H4 (cell line): ENCODE measurements at regions not wholly inside any gene's neighbourhood (a gene's known extent, or its start where the extent isn't known, plus 50 kb on each side); places are given as distances from the start of the nearest gene placed in this dataset.
A peak's percentile ranks its signal among the peaks of the same experiment; 100 is the strongest.

Experiments
- DNase-seq: peaks from one replicate; pipeline ENCODE4 v3.0.0-alpha.2; 2015; ENCODE audit warnings: low spot score

DNA sequence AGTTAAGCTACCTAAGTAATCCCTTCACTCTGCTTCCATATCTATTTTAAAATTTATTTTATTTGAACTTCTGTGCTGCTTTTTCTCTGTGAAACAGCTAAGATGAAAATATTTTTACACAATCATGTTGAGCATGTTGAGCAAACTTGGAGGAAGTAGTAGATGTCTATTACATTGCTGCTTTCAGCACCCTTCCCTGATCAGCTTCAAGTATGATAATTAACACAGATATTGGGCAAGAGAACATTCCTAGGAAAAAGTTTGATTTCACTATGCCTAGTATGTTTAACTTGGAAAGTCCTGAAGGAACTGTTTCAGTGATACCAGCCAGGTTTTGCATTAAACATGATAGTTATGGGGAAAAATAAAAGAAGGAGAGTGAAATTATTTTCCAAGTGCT, 283.6 kb downstream of the ELAVL2 start:
- DNase-seq = no peak

DNA sequence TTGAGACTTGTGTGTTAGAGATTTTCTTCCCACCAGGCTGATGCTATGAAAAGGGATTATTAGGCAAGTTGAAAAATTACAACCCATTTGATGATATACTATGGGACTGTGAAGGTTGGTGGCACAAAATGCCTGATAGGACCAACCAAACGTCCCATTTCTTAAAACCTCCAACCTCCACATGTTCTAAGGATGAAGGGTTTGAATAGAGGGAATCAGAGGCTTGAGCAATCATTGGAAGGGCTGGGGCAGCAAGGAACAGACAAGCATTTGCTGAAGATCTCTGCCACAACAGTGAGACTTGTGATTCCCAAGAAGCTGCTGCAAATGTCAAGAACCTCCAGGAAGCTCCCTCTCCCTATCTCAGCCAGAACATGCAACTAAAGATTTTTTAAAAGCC, 283.1 kb downstream of the ELAVL2 start:
- no peak for DNase-seq

DNA sequence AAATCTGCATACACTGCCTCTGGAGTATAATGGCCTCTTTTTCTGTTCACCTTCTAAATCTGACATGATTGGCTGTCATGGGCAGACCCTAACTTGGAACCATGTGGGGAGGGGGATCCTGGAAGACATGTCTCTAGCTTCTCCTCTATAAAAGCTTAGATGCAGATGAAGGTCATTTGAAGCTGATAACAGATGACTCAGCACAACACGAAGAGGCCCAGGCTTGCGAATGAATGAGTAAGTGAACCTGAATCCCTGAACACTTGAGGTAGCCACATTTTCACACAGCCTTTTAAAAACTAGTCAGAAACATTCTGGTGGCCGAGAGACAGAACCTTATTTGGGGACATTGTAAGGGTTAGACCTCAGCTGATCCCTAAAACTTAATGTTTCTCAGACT, 282.6 kb downstream of the ELAVL2 start:
- DNase-seq = peak; percentile 5

DNA sequence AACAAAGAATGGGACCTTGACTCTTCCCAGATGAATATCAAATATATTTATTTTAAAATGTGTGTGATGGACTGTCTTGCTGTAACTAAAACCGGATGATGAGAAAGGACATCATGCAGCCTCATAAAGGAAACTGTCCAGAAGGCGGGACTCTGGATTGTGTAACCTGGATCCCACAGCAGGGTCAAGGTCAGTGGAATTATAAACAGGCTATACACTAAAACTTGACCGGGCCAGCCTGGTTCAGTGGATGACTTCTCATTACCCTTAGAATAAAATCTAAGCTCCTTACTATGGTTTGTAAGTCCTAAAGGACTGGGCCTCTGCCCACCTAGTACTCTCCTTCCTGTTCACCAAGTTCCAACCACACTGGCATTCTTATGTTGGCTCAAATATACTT, 280.3 kb downstream of the ELAVL2 start:
- no peak for DNase-seq

DNA sequence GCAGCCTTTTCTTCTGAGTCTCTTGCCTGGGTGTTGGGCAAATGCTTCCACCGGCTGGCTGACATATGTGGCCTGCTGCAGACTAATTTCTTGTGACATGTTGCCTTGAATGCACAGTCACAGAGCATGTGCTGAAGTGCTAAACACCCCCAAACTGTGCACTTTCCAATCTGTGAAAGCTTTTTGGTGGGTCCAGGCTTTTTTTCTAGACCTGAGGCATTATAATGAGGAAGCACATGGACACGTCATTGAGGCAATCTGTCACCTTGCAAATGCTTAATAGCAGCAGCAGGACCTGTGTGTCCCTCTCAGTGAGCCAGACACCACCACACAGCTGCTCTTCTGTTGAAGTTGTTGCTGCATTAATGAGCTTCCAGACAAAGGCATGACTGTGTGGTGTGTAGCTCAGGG, 274.7 kb downstream of the ELAVL2 start:
- DNase-seq = no peak

DNA sequence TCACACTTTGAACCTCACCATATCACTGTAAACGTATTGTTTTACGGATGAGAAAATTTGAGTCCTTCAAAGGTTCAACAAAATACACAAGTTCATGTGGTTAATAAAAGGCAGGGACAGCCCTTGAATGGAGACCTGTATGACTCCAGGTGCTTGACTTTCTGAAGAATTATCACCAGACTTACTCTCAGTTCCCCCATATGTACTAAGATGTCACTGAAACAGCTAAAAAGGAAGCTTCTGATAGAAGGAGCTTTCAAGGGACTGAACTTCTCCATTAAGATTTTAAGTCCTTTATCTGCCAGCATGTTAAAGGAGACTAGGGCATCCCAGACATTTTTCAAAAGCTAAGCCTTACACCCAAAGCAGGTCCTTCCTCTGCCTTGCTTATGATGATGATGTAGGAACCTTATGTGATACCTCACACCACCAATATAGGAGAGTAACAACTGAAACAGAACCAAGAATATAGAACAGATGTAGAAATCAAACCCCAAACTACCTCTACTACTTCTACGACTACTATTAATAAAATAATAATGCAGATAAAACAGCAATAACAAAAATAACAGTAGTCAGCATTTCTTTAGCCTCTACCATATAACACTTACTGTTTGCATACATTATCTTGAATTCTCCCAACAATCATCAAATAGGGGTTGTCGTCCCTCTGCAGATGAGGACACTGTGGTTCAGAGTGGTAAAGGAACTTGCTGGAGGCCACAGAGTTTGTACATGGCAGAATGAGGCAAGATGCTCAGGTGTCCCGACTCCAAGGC, 273.9 kb downstream of the ELAVL2 start:
- DNase-seq = no peak

DNA sequence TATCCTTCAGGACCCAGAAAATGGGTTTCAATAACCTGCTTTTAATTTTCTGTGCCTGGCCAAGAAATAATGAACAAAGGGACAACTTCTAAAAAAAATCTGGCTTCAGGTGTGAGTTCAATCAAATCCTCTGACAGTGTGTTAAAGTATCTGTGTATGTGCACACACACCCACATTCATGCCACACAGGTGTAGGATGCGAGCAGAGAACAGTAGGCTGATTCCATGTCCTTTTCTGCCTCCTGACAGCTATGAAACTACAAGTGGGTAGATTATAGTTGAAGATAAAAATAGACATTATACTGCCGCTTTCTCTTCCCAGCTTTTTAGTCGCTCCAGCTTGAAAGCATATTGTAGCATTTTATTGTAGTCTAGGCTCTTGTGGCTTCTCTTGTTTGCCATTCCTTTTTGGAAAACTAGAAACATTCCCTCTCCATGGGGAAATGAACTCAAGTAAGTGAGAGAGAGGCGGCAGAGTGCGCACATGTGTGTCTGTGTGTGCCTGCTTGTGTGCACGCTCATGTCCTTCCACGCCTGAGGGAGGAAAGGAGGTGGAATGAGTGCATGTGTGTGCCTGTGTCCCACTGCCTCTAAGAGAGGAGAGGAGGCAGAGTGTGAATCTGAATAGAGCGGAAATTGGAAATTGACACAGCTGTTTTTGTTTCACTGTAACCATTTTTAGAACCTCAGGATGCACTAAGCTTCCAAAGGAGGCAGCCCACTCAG, 273.0 kb downstream of the ELAVL2 start:
- no peak for DNase-seq

DNA sequence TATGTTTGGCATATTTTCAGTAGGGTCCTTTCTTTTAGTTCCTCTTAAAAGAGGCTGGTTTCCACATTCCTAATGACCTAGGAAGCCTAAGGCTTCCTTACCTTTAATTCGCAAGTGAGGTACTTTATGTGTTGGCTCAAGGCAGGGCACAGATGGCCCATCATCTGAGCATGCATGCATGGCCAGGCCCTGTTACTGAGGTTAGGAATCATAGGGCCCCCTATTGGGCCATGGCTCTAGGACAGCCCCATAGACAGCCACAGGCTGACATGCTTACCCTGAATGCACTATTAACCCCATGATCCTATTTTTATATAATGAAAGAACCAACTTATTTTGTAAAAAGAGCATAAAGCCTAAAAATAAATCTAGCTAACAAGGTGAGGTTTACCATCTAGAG, 271.4 kb downstream of the ELAVL2 start:
- no peak for DNase-seq

DNA sequence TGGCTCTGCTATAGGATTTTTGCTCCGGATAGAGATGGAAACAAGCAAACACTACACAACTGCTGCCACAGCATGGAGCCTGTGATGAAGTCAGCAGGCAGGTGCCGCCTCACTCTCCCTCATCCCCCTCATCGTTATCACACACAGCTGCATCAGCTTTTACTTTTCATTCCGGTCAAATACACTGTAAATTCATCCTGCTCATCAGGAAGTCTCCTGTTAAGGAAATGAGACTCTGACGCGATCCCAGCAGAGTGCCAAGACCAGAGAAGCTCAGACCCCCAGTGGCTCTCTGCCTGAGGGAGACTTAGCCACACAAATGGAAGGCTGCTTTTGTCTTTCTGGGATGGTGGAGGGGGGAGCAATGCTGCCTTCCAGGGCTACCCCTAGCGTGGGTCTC, 270.2 kb downstream of the ELAVL2 start:
- no peak for DNase-seq

DNA sequence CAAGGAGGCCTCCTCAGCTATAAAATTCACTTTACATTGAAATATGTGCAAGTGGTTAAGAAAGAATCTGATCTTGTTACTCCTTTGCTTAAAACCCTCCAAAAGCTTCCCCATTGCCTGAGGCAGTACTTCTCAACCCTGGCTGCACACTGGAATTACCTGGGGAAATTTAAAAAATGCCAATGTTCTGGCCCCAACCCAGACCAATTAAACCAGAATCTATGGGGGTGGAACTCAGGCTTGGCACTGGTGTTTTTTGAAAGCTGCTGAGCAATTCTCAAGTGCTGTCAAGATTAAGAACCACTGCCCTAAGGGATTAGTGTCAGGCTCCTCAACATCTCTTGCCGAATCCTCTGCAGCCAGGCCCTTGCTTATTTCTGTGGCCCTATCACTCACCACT, 269.6 kb downstream of the ELAVL2 start:
- no peak for DNase-seq

DNA sequence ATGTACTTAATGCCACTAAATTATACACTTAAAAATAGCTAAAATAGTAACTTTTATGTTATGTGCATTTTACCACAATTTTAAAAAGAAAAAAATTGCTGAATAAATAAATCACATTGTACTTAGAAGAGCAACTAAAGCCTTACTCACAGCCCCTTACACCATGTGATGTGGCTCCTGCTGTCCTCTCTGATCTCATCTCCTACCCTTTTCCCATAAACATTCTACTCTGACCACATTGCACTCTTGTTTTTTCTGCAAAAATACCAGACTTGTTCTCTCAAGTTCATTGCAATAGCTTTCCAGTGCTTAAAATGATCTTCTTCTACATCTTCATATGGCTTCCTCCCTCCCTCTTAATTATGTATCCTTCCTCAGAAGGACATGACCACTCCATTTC, 268.4 kb downstream of the ELAVL2 start:
- DNase-seq = peak; percentile 7

DNA sequence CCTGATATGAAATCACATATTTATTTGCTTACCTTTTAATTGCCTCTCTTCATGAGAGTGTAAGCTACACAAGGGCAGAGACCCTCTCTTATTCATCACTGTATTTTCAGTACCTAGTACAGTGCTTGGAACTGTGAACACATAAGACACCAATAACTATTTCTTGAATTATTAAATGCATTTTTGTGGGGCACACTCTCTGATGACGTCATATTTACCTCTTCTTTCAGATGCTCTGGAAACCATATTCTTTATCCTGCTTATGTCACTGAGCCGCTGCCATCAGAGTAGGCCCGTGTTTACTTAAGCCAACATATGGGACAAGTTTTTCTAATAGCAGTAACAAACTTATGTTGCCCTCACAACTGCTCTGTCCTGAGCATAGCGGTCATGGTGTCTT, 266.5 kb downstream of the ELAVL2 start:
- no peak for DNase-seq

DNA sequence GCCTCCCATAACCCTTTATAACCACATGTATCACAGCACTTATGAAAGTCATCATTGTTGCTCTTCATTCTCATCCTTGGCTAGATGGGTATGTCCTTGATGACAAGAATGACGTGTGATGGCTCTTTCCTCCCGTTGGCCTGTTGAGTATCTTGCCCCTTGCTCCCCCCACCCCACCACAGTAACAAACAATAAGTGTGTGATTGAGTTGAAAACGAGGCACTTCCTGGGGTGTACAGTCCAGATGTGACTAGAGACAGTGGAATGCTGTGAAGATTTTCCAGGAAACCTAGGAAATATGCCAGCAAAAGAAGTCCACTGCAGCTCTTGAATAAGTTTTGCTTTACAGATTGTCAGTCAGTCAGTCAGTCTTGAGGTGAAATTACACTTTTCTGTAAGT, 262.5 kb downstream of the ELAVL2 start:
- DNase-seq = no peak

DNA sequence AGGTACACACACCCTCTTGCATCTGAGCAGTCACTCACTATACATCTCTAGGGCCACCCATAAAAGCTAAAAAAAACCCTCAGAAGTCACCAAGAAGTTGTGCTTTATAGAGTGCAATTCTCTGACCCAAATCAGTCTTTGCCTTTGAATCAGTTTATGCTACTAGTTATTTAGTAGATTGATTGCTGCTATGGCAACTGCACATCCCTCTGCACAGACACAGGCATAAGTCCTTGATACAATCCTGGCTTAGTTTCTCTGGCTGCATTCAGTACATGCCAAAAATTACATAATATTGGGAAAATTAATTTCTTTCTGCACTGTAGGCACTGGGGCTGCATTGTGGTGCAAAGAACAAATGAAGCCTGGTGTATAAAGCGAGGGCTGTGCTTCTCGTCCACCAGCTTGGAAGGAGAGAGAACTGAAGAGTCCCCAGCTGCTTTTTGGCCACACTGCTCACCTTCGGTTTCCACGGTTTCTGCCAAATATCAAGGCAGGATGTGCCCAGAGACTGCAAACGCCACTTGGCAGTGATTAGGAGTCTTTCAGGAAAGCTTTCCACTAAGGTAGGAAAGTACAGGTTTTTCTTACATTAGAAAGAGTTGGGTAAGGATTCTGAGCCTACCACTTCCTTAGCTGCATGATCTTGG, 258.4 kb downstream of the ELAVL2 start:
- no peak for DNase-seq

DNA sequence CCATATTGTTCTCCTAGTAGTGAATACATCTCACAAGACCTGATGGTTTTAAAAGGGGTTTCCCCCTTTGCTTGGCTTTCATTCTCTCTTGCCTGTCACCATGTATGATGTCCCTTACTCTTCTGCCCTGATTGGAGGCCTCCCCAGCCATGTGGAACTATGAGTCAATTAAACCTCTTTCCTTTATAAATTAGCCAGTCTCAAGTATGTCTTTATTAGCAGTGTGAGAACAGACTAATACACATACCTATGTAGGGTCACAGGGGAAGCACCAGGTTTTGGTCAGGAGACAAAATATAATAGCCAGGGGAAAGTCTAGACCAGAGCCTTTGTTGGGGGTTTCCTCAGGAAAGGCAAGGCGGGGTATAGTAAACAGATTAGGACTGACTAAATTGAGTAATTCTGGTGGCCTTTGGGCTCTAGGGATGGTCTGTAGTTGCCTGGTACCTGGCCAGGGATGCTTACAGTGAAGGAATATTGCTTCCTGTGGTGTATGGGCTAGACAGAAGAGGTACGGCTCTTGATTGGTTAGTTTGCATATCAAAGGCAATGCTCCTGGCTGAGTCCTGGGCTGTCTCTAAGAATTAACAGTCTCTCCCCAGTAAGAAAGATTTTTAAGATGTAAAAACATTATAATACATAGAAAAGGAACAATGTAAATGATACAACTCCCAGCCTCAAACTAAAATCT, 254.5 kb downstream of the ELAVL2 start:
- no peak for DNase-seq

DNA sequence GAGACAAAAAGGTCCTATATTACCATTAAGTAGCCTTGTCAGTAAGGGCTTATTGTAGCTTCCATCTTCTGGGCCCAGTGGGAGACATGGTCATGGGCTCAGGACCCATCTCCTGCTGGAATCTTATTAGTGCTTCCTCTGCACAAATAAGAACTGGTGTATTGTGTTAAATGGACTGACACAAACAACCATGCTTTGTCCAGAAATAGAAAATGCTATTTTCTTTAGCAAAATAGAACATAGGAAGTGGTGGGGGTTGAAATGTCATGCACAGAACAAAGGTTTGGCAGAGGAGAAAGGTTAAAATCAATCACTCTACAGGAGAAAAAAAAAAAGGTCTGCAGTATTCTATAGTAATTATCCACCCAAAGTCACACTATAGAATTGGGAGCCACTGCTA, 252.2 kb downstream of the ELAVL2 start:
- DNase-seq = no peak

DNA sequence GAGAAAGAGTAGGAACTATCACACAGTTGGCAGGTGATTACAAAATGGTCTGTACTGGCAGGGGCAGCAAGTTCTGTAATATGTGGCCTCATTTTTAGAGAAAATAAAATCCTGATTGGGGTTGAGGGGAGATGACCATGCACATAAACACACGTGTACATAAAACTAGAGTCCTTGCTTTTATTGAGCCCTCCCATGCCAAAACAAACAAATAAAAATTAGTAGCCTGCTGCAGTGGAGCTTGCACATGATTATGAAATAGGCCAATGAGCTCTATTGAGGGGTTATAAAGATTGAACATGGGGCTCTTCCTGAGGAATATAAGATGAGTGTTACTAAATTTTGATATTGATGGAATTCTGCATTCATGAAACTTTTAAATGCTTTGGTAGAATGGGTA, 248.4 kb downstream of the ELAVL2 start:
- DNase-seq = no peak

DNA sequence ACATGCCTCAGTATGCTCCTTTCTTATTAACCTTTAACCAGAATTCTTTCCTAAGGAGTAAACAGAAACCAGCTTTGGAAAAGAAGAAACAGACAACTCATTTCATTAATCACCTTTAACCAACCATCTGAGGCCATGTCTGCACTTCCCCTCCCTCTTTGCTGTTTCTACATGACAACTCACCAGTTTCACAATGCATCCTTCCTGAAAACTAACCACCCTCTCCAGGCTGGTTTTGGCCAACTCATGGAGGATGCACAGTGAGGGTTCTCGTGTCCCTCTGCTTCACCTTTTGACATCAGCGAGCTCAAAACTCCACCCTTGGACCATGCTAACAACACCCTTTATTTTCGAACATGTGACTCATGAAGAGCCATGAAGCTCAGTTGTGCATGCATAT, 244.1 kb downstream of the ELAVL2 start:
- peak; percentile 5 for DNase-seq

DNA sequence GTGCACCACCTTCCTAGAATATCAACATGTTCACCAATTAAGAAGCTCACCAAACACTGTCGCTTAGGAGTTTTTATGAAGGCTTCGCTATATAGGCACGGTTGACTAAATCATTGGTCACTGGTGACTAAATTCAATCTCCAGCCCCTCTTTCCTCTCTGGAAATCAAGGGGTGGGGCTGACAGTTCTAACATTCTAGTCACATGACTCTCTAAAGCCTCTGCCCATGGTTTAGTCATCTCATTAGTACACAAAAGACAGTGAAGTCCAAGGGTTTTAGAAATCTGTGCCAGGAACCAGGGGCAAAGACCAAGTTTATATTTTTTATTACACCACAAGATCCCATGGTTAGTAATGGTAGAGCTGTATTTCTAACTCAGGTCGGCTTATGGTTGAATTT, 243.2 kb downstream of the ELAVL2 start:
- DNase-seq = no peak

DNA sequence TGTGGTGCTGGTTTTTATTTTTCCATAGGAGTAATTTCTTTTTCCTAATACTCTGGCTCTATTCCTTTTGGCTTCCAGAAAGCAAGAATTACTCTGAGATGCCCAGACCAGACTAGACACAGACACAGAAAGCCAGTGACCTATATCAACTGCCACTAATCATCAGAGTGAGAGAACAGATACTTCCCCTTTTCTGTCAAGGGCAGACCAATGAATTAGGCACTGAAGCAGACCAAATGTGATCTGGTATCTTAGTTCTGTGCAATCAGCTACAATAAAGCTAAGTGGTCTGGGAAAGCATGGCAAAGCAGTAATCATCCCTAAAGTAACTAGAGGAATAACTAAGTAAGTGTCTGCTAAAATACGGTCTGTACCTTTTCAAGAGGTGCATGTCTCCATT, 239.1 kb downstream of the ELAVL2 start:
- no peak for DNase-seq

DNA sequence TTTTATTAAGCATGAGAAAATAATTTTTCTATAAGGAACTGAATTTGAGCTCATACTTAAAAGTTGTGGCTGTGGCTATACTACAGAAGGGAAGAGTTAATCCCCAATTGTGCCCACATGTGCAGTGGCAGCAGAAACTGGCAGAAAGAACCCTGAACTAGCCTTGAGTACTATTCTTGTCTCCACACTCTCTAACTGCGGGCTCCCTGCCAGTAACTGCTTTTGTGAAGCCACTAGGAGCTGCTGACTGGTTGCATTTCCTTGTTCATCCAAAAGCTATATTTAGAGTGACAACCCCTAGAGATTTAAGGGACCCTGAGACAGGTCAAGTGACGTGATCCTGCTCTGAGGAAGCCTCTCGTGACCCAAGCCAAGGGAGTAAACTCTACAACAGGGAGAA, 238.6 kb downstream of the ELAVL2 start:
- no peak for DNase-seq

DNA sequence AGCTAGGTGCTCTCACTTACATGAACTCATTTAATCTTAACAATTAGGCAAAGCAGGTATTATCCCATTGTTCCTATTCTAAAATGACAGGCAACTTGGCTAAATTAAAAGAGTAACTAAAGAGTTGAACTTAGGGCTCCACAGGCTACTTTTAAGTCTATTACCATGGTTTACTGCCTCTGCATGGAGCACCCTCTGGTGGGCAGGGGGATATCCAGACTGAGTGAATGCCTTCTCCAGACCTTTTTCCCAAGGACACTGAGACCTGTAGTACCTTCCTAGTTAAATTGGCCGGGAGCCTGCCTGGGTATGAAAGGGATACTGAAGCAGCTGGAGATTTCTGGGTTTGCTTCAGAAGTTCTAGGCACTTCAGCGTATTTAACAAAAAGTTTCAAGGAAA, 238.1 kb downstream of the ELAVL2 start:
- DNase-seq = no peak
